ENCODE measurements at regions not wholly inside any gene's neighbourhood (a gene's known extent, or its start where the extent isn't known, plus 50 kb on each side); places are given as distances from the start of the nearest gene placed in this dataset.

DNA sequence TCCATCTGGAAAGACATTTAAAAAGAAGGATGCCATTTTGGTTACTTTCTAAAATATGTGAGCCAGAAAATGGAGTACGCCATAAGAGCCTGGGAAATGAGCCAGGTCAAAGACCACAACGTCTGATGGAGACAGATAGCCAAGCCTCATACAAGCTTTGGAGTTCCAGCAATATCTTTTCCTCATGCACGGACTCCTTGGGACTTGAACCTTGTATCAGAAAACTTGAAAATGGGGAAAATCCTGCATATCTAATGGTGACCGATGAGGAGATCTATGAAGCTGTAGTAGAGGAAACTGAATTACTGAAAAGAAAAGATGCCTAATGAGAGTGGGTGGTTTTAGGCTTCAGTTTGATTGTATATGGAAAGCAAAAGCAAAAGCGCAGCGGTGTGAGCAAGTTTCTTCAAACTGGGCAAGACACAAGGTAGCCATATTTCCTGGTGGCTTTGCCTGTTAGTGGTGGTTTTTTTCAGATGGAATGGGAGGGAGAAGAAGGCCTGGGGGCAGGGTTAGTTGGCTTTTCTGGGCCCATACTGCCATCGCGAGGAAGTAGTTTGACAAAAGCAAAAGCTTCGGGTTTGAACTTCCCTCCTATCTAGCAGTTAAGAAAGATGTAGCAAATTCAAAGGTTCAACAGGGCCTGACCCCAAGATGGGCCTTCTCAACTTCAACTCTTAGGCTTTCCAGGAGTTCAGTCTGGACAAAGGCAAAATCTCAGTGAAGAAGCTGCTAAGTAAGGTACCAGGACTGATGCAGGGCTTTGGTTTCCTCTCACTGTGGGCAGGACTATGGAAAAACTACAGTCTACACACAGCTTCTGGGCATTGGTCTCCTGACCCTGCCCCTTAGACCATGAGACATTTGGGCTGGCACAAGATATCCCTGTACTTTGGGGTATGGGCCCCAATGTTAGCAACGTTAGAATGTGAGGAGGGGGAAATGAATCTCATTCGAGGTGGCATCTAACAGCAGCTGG, 210.0 kb upstream of the STK26 start:
- intact Hi-C loops (cut with micrococcal nuclease): no loop called here
- peak; percentile 76 for ATAC-seq
- DNase-seq: no peak

- ATAC-seq (peak; percentile 80), DNase-seq (no peak)
- intact Hi-C loops (cut with micrococcal nuclease): no loop called here
Observed at GRCh38 chrX:131816551-131817136, 206.5 kb upstream of the STK26 start.

- DNase-seq (no peak), ATAC-seq (no peak)
- intact Hi-C loops (cut with micrococcal nuclease): no loop called here
Observed at GRCh38 chrX:131818297-131818936, 204.7 kb upstream of the STK26 start.

DNA sequence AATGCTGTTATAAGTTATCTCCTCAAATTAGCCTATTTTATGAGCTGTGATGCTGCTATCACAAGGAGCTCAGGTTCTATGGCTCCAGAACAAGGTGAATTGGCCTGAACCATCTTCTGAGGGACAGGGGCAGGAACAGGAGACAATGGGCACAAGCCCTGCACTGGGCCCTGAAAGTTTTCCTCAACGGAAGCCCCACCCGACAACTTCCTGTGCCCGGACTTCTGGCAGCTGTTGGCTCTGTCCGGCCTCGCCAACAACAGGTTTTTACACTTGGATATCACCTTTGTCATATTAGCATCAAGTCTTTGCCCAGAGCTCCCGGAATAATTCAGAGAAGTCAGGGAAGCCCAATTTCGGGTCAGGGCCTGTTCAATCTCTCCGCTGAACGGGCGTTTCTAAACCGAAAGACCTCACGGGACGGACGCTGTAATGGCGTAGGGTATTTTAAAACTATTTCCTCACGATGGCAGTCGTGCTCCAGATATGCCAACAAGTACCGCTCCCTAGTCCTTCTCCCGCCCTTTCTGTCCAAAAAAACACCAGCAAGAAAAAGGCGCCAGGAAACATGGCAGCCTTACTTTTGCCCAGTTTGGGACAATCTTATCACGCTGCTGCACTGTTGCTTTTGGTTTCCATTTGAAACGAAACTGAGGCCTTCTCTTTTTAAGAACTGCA, 201.0 kb upstream of the STK26 start:
- ATAC-seq: peak; percentile 38
- intact Hi-C loops (cut with micrococcal nuclease): no loop called here

GRCh38 chrX:131826572-131826971, 196.5 kb upstream of the STK26 start:
- intact Hi-C loops (cut with micrococcal nuclease): no loop called here
- no peak for ATAC-seq

More for the DNA sequence above, 201.0 kb upstream of the STK26 start:
- DNase-seq: no peak

DNA sequence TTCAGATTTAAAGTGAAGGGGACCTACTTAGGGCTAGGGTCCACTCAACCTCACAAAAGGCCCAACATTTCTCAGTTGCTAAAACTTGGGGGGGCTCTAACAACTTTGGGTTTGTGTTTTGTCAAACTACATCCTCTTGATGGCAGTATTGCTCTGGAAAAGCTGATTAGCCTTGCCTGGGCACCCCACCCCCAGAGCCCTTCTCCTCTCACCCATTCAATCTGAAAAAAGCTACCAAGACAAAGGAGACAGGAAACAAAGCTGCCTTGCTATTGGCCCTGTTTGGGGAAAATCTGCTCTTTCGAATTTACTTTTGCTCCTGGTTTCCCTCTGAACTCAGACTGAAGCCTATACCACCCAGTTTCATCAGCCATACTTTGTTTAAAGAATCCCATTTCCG, 195.2 kb upstream of the STK26 start:
- no peak for ATAC-seq
- no peak for DNase-seq

More at GRCh38 chrX:131826572-131826971, 196.5 kb upstream of the STK26 start:
- no peak for DNase-seq

DNA sequence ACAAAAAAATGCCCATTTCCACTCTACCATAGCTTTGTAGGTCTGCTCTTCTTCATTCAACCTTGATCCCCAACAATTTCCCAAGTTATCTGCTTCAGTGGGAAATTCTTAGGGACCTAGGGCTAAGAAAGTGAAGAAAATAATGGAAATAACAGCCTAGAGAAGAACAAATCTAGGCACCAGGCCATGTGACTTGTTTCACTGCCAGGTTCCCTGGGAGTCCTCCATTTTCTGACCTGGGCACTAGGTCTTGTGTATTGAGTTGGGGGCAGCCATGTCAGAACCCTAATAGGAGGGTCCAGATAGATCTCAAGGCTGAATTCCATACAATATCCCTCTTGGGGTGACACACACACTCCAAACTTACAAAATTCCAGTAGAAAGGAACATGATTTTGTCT, 194.6 kb upstream of the STK26 start:
- ATAC-seq: no peak
- DNase-seq: no peak
- intact Hi-C loops (cut with micrococcal nuclease): no loop called here

More for the DNA sequence above, 195.2 kb upstream of the STK26 start:
- intact Hi-C loops (cut with micrococcal nuclease): no loop called here

- peak; percentile 47 for DNase-seq
- ATAC-seq: peak; percentile 96
- intact Hi-C loops (cut with micrococcal nuclease): loop anchor here (10.0 kb wide), 1 partner anchor 384 kb away; the partner anchor contains the start of gene RAP2C
Observed at GRCh38 chrX:131830400-131831184, 192.5 kb upstream of the STK26 start.

DNA sequence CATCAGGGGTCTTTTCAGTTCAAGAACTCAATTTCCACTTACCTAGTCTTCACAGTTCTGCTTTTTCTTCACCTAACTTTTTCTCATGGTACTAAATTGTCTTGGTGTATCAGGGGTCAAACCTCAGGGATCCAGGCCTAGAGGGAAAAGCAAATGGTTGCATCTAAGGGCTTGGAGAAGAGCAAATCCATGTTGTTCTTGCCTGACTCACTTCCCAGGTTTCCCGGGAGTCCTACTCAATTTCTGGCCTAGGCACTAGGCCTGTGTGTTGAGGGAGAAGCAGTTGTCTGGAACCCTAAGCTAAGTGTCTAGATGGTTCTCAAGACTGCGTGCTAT, 191.9 kb upstream of the STK26 start:
- DNase-seq (no peak), ATAC-seq (no peak)
- intact Hi-C loops (cut with micrococcal nuclease): loop anchor here (10.0 kb wide), 1 partner anchor 384 kb away; the partner anchor contains the start of gene RAP2C

DNA sequence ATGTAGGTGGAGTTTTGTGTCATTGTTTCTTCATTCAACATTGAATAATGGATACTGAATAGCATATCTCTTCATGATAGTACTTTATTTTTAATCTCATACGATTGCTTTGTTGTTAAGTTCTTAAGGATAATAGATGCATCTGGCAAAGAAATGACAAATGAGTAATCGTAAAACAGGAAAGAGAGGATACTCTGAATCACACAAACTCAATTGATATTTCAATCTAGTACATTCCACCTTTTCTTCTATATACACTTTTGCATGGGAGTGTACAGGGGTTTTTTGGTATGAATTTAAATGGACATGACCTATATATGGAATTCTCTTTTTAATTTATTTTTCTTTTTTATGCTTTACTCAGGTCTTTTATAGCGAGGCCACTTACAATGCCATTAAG, 186.9 kb upstream of the STK26 start:
- ATAC-seq: no peak
- intact Hi-C loops (cut with micrococcal nuclease): loop anchor here (10.0 kb wide), 1 partner anchor 379 kb away; the partner anchor contains the start of gene RAP2C
- DNase-seq: no peak

DNA sequence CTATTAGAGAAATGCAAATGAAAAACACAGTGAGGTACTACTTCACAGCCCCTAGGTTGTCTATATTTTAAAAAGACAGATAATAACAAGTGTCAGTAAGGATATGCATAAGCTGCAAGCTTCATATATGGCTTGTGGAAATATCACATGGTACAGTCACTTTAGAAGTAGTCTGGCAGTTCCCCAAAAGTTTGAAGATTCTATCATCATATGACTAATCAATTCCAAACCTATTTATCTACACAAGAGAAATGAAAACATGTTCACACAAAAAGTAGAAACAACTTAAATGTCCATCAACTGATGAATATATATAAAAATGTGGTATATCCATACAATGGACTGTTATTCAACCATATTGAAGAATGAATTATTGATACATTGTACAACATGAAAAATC, 185.8 kb upstream of the STK26 start:
- ATAC-seq: no peak
- DNase-seq: no peak
- intact Hi-C loops (cut with micrococcal nuclease): loop anchor here (10.0 kb wide), 1 partner anchor 377 kb away; the partner anchor contains the start of gene RAP2C

DNA sequence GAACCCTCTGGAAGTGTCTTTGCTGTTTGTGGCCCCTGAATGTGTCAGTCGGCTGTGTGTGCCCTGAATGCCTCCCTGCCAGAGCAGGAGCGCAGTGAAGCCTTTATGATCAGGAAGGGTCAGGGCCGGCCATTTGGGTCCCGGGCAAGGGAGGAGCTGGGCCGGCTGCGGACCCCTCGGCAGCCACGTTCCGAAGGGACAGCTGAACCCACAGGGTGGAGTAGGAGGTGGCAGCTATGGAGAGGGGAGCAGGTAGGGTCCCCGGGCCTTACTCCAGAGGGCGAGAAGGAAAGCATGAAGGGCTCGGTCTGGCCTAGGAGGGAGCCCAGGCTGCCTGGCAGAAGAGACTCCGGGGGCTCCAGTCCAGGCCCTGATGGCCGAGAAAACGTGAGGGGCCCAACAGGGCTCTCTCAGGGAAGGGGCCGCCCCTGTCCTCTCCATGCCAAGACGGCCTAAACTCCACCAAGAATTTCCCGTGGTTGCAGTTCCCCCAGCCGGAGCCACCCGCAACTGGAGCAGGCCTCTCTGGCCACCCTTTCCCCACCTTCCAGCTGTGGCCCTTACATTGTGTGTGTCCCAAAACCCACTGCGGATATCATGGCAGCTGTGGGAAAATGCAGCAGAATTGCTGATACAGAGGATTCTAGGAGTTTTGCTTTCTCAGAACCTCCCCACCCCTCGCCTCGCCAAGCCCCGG, 182.2 kb upstream of the STK26 start:
- DNase-seq (no peak), ATAC-seq (no peak)
- intact Hi-C loops (cut with micrococcal nuclease): loop anchor here (10.0 kb wide), 1 partner anchor 234 kb away; no protein-coding TSS in a partner anchor

- intact Hi-C loops (cut with micrococcal nuclease): loop anchor here (10.0 kb wide), 1 partner anchor 233 kb away; no protein-coding TSS in a partner anchor
- ATAC-seq (peak; percentile 62), DNase-seq (no peak)
Observed at GRCh38 chrX:131841496-131842437, 181.3 kb upstream of the STK26 start.

GRCh38 chrX:131843987-131844386, 179.1 kb upstream of the STK26 start:
- intact Hi-C loops (cut with micrococcal nuclease): loop anchor here (10.0 kb wide), 1 partner anchor 231 kb away; no protein-coding TSS in a partner anchor
- DNase-seq (no peak), ATAC-seq (no peak)

DNA sequence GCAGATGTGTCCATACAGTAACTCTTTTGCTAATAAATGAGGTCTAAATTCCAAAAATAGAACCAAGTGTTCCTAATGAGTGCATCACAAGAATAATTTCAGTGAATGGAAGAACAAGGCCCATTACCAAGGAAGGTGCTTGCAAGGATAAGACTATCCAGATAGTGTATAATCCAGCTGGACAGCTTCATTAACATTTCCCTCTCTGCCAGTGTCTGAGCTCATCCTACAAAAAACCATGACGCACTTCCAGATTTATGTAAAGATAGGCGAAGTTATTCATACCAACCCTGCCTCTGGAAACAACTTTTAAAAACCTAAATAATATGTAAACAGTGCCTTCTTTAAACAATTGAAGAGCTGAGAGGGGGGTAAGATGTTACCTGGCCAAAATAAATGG, 177.9 kb upstream of the STK26 start:
- ATAC-seq (no peak), DNase-seq (no peak)
- intact Hi-C loops (cut with micrococcal nuclease): loop anchor here (10.0 kb wide), 1 partner anchor 230 kb away; no protein-coding TSS in a partner anchor

- DNase-seq: no peak
- no peak for ATAC-seq
- intact Hi-C loops (cut with micrococcal nuclease): loop anchor here (10.0 kb wide), 1 partner anchor 229 kb away; no protein-coding TSS in a partner anchor
Observed at GRCh38 chrX:131845771-131846170, 177.3 kb upstream of the STK26 start.

Data from left ventricle myocardium superior (tissue), 1 donor.